HL-60 (cell line): ENCODE measurements at regions not wholly inside any gene's neighbourhood (a gene's known extent, or its start where the extent isn't known, plus 50 kb on each side); places are given as distances from the start of the nearest gene placed in this dataset.

Source experiments
- CTCF ChIP-seq: IDR thresholded peaks from one replicate; pipeline ENCODE4 v1.5.1; 2011; ENCODE audit warnings: low read length, control low read depth, inconsistent platforms; ENCODE audit not compliant: insufficient read depth
- GABPA ChIP-seq: IDR thresholded peaks from 2 replicates; pipeline ENCODE4 v1.6.1; 2012; ENCODE audit warnings: low read depth
- POLR2AphosphoS5 ChIP-seq: IDR thresholded peaks from 2 replicates; pipeline ENCODE4 v1.6.1; 2012; ENCODE audit warnings: low read depth
- REST ChIP-seq: IDR thresholded peaks from 2 replicates; pipeline ENCODE4 v1.6.1; 2012; ENCODE audit warnings: low read depth; ENCODE audit not compliant: insufficient replicate concordance
- SPI1 ChIP-seq: IDR thresholded peaks from 2 replicates; pipeline ENCODE4 v1.6.1; 2012; ENCODE audit warnings: low read depth, mild to moderate bottlenecking, borderline replicate concordance

- TF ChIP-seq CTCF, result no peak
- no peak for TF ChIP-seq REST
- TF ChIP-seq POLR2AphosphoS5, result no peak
- no peak for TF ChIP-seq GABPA
- TF ChIP-seq SPI1, result no peak
Measured at GRCh38 chr7:46716926-46717325, 795.9 kb upstream of the IGFBP3 start.
